ENCODE measurements at regions not wholly inside any gene's neighbourhood (a gene's known extent, or its start where the extent isn't known, plus 50 kb on each side); places are given as distances from the start of the nearest gene placed in this dataset.

GRCh38 chr1:14251871-14252270 is 346.6 kb upstream of the KAZN start:
- no peak overlapping the region for H2AFZ ChIP-seq (ENCODE audit: low read length)
- no peaks in the 10 kb centered on the region for H3K4me1 ChIP-seq (ENCODE audit: insufficient read depth, low read length)
- no peak overlapping the region for H3K4me2 ChIP-seq (ENCODE audit: low read length)
- DNase-seq (no peak), ATAC-seq (no peak)
- no peak overlapping the region for H3K27ac ChIP-seq (ENCODE audit: low read length)
- intact Hi-C loops (cut with micrococcal nuclease), result no loop called here
- POLR2A ChIA-PET (ENCODE audit: unreplicated experiment), result no interaction called here
- H3K27me3 ChIP-seq (ENCODE audit: low read length), result no peaks in the 10 kb centered on the region
- BruUV-seq (replicated peaks), result no TSS peak
- H3K9me3 ChIP-seq (ENCODE audit: low read length), result no peaks in the 10 kb centered on the region
- no peaks in the 10 kb centered on the region for H4K20me1 ChIP-seq (ENCODE audit: low read length)
- H3F3A ChIP-seq (ENCODE audit: low read length, unreplicated experiment), result no peaks in the 10 kb centered on the region
- H3K36me3 ChIP-seq (ENCODE audit: low read depth, low read length), result no peaks in the 10 kb centered on the region
- H3K4me3 ChIP-seq (ENCODE audit: low read length), result no peak overlapping the region
- no peaks in the 10 kb centered on the region for H3K79me2 ChIP-seq (ENCODE audit: low read length)
- TF ChIP-seq, protein P1, sequence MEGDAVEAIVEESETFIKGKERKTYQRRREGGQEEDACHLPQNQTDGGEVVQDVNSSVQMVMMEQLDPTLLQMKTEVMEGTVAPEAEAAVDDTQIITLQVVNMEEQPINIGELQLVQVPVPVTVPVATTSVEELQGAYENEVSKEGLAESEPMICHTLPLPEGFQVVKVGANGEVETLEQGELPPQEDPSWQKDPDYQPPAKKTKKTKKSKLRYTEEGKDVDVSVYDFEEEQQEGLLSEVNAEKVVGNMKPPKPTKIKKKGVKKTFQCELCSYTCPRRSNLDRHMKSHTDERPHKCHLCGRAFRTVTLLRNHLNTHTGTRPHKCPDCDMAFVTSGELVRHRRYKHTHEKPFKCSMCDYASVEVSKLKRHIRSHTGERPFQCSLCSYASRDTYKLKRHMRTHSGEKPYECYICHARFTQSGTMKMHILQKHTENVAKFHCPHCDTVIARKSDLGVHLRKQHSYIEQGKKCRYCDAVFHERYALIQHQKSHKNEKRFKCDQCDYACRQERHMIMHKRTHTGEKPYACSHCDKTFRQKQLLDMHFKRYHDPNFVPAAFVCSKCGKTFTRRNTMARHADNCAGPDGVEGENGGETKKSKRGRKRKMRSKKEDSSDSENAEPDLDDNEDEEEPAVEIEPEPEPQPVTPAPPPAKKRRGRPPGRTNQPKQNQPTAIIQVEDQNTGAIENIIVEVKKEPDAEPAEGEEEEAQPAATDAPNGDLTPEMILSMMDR (conservative IDR thresholded peaks at IDR 0.05; ENCODE audit: low read depth, low read length), result no peak
- TF ChIP-seq EZH2phosphoT487 (IDR thresholded peaks at IDR 0.05; ENCODE audit: borderline replicate concordance, low read length) (no peak), EZH2 (IDR thresholded peaks at IDR 0.05; ENCODE audit: low read length, unreplicated experiment) (no peak)
- CTCF ChIA-PET, result no interaction called here
- H3K9me2 ChIP-seq (replicated peaks; ENCODE audit: low read length), result no peaks in the 10 kb centered on the region
- H3K9ac ChIP-seq (ENCODE audit: low read length), result no peak overlapping the region

- POLR2A ChIA-PET (ENCODE audit: unreplicated experiment), result no interaction called here
- no peak for DNase-seq
- no TSS peak for BruUV-seq (replicated peaks)
These were observed 344.8 kb upstream of the KAZN start for GRCh38 chr1:14253676-14254075.

GRCh38 chr1:14254251-14254650 is 344.2 kb upstream of the KAZN start:
- no peaks in the 10 kb centered on the region for H3K9me3 ChIP-seq (ENCODE audit: low read length)
- no peak for DNase-seq
- H3K79me2 ChIP-seq (ENCODE audit: low read length), result no peaks in the 10 kb centered on the region
- no peak overlapping the region for H2AFZ ChIP-seq (ENCODE audit: low read length)
- TF ChIP-seq EZH2 (IDR thresholded peaks at IDR 0.05; ENCODE audit: low read length, unreplicated experiment) (no peak), EZH2phosphoT487 (IDR thresholded peaks at IDR 0.05; ENCODE audit: borderline replicate concordance, low read length) (no peak)
- TF ChIP-seq, protein P1 (conservative IDR thresholded peaks at IDR 0.05; ENCODE audit: low read depth, low read length), result no peak
- no peak overlapping the region for H3K9ac ChIP-seq (ENCODE audit: low read length)
- H3K4me3 ChIP-seq (ENCODE audit: low read length), result no peak overlapping the region
- ATAC-seq, result no peak
- no peaks in the 10 kb centered on the region for H3F3A ChIP-seq (ENCODE audit: low read length, unreplicated experiment)
- no peaks in the 10 kb centered on the region for H3K27me3 ChIP-seq (ENCODE audit: low read length)
- intact Hi-C loops (cut with micrococcal nuclease), result no loop called here
- H4K20me1 ChIP-seq (ENCODE audit: low read length), result no peaks in the 10 kb centered on the region
- H3K36me3 ChIP-seq (ENCODE audit: low read depth, low read length), result no peaks in the 10 kb centered on the region
- no TSS peak for BruUV-seq (replicated peaks)
- CTCF ChIA-PET, result interaction anchor here (0.6 kb wide), 1 partner anchor 66 kb away, joined by 9 read pairs; no protein-coding TSS in a partner anchor
- no peak overlapping the region for H3K27ac ChIP-seq (ENCODE audit: low read length)
- no peaks in the 10 kb centered on the region for H3K9me2 ChIP-seq (replicated peaks; ENCODE audit: low read length)
- H3K4me1 ChIP-seq (ENCODE audit: insufficient read depth, low read length), result no peaks in the 10 kb centered on the region
- no peak overlapping the region for H3K4me2 ChIP-seq (ENCODE audit: low read length)
- POLR2A ChIA-PET (ENCODE audit: unreplicated experiment), result no interaction called here

More at GRCh38 chr1:14253676-14254075, 344.8 kb upstream of the KAZN start:
- H3K36me3 ChIP-seq (ENCODE audit: low read depth, low read length), result no peaks in the 10 kb centered on the region
- TF ChIP-seq EZH2 (IDR thresholded peaks at IDR 0.05; ENCODE audit: low read length, unreplicated experiment) (no peak), EZH2phosphoT487 (IDR thresholded peaks at IDR 0.05; ENCODE audit: borderline replicate concordance, low read length) (no peak)
- TF ChIP-seq, protein P1 (conservative IDR thresholded peaks at IDR 0.05; ENCODE audit: low read depth, low read length), result no peak
- H3K9ac ChIP-seq (ENCODE audit: low read length), result no peak overlapping the region
- no peak overlapping the region for H3K4me3 ChIP-seq (ENCODE audit: low read length)
- H3K79me2 ChIP-seq (ENCODE audit: low read length), result no peaks in the 10 kb centered on the region
- intact Hi-C loops (cut with micrococcal nuclease), result no loop called here
- H3K9me2 ChIP-seq (replicated peaks; ENCODE audit: low read length), result no peaks in the 10 kb centered on the region
- H3K4me1 ChIP-seq (ENCODE audit: insufficient read depth, low read length), result no peaks in the 10 kb centered on the region
- ATAC-seq, result no peak
- no peaks in the 10 kb centered on the region for H3K27me3 ChIP-seq (ENCODE audit: low read length)
- H3F3A ChIP-seq (ENCODE audit: low read length, unreplicated experiment), result no peaks in the 10 kb centered on the region
- CTCF ChIA-PET, result no interaction called here
- H3K4me2 ChIP-seq (ENCODE audit: low read length), result no peak overlapping the region
- H3K27ac ChIP-seq (ENCODE audit: low read length), result no peak overlapping the region
- no peaks in the 10 kb centered on the region for H4K20me1 ChIP-seq (ENCODE audit: low read length)
- no peaks in the 10 kb centered on the region for H3K9me3 ChIP-seq (ENCODE audit: low read length)
- H2AFZ ChIP-seq (ENCODE audit: low read length), result no peak overlapping the region
